ENCODE measurements at regions not wholly inside any gene's neighbourhood (a gene's known extent, or its start where the extent isn't known, plus 50 kb on each side); places are given as distances from the start of the nearest gene placed in this dataset.

- Histone ChIP-seq H3K4me2 (ENCODE audit: insufficient read depth in 1 of 2, low read depth in 2 of 2, low read length in 2 of 2) (no peak overlapping the region), H3K9me3 (ENCODE audit: insufficient read depth in 2 of 2, low read depth in 1 of 2, low read length in 1 of 2) (no peaks in the 10 kb centered on the region), H2BK20ac (ENCODE audit: low read length) (no peak overlapping the region), H3K27me3 (replicated peaks in 1 of 4; ENCODE audit: control insufficient read depth in 3 of 4, extremely low read depth in 1 of 4, insufficient read depth in 3 of 4, low read length in 3 of 4) (no peaks in the 10 kb centered on the region), H3K4me1 (replicated peaks in 1 of 4; ENCODE audit: control insufficient read depth in 3 of 4, insufficient read depth in 4 of 4, low read length in 3 of 4) (no peaks in the 10 kb centered on the region), H4K8ac (ENCODE audit: extremely low read depth, insufficient read depth, low read length) (no peak overlapping the region), H3K36me3 (ENCODE audit: control insufficient read depth in 2 of 4, insufficient read depth in 4 of 4, low read length in 3 of 4) (no peaks in the 10 kb centered on the region), H3K79me2 (ENCODE audit: control insufficient read depth in 1 of 2, insufficient read depth in 2 of 2, low read length in 2 of 2) (no peaks in the 10 kb centered on the region), H3K14ac (ENCODE audit: insufficient read length) (no peak overlapping the region), H3K23me2 (ENCODE audit: low read depth, low read length) (no peaks in the 10 kb centered on the region), H2BK5ac (ENCODE audit: low read depth, low read length) (no peak overlapping the region), H3K18ac (ENCODE audit: extremely low read depth, low read length) (no peak overlapping the region), H3K56ac (replicated peaks; ENCODE audit: insufficient read length, low read depth, low read length) (no peak overlapping the region), H3K27ac (ENCODE audit: low read depth, low read length) (no peak overlapping the region), H4K91ac (replicated peaks; ENCODE audit: insufficient read length, low read length) (no peak overlapping the region), H2BK120ac (replicated peaks; ENCODE audit: low read depth, low read length) (no peak overlapping the region), H3K4me3 (ENCODE audit: extremely low read depth in 1 of 4, insufficient read depth in 2 of 4, low read depth in 3 of 4, low read length in 4 of 4) (no peak overlapping the region), H3K79me1 (ENCODE audit: low read depth, low read length) (no peaks in the 10 kb centered on the region), H4K5ac (ENCODE audit: insufficient read length, low read depth, low read length) (no peak overlapping the region), H2AK5ac (ENCODE audit: low read depth, low read length) (no peak overlapping the region), H3K4ac (replicated peaks; ENCODE audit: insufficient read length, low read depth, low read length) (no peak overlapping the region), H3K9ac (replicated peaks in 1 of 4; ENCODE audit: extremely low read depth in 1 of 4, low read depth in 3 of 4, low read length in 3 of 4) (no peak overlapping the region), H2BK12ac (ENCODE audit: low read depth, low read length) (no peak overlapping the region), H2BK15ac (ENCODE audit: low read length) (no peak overlapping the region), H3K23ac (ENCODE audit: insufficient read length) (no peak overlapping the region), H2AFZ (ENCODE audit: low read length) (no peak overlapping the region), H4K20me1 (replicated peaks in 1 of 2; ENCODE audit: control insufficient read depth in 1 of 2, insufficient read depth in 2 of 2, low read length in 2 of 2) (no peaks in the 10 kb centered on the region)
- 93% methylated on average over 2 of the region's 2 CpGs; no CpG with 5 or more reads in 1 of the 2 experiments for WGBS, 2 experiments (ENCODE audit: extremely low coverage in 1 of 2, insufficient coverage in 1 of 2, insufficient read length in 1 of 2, insufficient replicate concordance in 2 of 2, low coverage in 1 of 2, low lambda C conversion rate in 2 of 2, missing lambda C conversion rate in 1 of 2)
- DNase-seq (ENCODE audit: low read depth in 1 of 2, low spot score in 2 of 2) = no peak
- ChIA-PET CTCF (ENCODE audit: partially characterized antibody) (interaction anchor here (0.6 kb wide), 1 partner anchor 362 kb away, joined by 3 read pairs; no protein-coding TSS in a partner anchor), POLR2A (ENCODE audit: partially characterized antibody) (no interaction called here)
- no peak for FAIRE-seq
- no peak for TF ChIP-seq HDAC6 (IDR thresholded peaks at IDR 0.05; ENCODE audit: low read depth, low read length)
- TF ChIP-seq, protein P1, sequence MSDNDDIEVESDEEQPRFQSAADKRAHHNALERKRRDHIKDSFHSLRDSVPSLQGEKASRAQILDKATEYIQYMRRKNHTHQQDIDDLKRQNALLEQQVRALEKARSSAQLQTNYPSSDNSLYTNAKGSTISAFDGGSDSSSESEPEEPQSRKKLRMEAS (IDR thresholded peaks at IDR 0.05) = no peak
- no peak for TF ChIP-seq CTBP2 (IDR thresholded peaks at IDR 0.05; ENCODE audit: borderline replicate concordance, insufficient read depth, insufficient read length, low read length)
- TF ChIP-seq ATF2 (IDR thresholded peaks at IDR 0.05; ENCODE audit: low read length) = no peak
- no peak for TF ChIP-seq ASH2L (IDR thresholded peaks at IDR 0.05; ENCODE audit: low read length)
- TF ChIP-seq CBX5 (IDR thresholded peaks at IDR 0.05; ENCODE audit: low read depth, low read length) = no peak
- TF ChIP-seq SIN3A (conservative IDR thresholded peaks at IDR 0.05 in 1 of 2, IDR thresholded peaks at IDR 0.05 in 1 of 2; ENCODE audit: low read depth in 1 of 2, low read length in 2 of 2) = no peak
- no peak for TF ChIP-seq TCF12 (IDR thresholded peaks at IDR 0.05; ENCODE audit: low read depth, low read length)
- TF ChIP-seq TBP (IDR thresholded peaks at IDR 0.05; ENCODE audit: low read depth, low read length) = no peak
- no peak for TF ChIP-seq NRF1 (IDR thresholded peaks at IDR 0.05; ENCODE audit: low read depth, low read length)
- no peak for TF ChIP-seq RNF2 (IDR thresholded peaks at IDR 0.05; ENCODE audit: borderline replicate concordance, low read depth, low read length, missing control alignments, poor library complexity, severe bottlenecking)
Measured at GRCh38 chr6:80579391-80580023, 473.0 kb downstream of the BCKDHB start.

Data from H1 (cell line).